WTC11 (cell line): ENCODE measurements at regions not wholly inside any gene's neighbourhood (a gene's known extent, or its start where the extent isn't known, plus 50 kb on each side); places are given as distances from the start of the nearest gene placed in this dataset.

Experiments
- CBFB ChIP-seq: sonication (generic); formaldehyde crosslinking; IDR thresholded peaks from 2 replicates; pipeline ENCODE4 v1.8.1; 2022; ENCODE audit warnings: mild to moderate bottlenecking, low read depth, missing genetic modification reagents
- CREM ChIP-seq: sonication (generic); formaldehyde crosslinking; IDR thresholded peaks from 2 replicates; pipeline ENCODE4 v1.8.1; 2022; ENCODE audit warnings: mild to moderate bottlenecking, missing genetic modification reagents, moderate library complexity
- ETV6 ChIP-seq: sonication (generic); formaldehyde crosslinking; IDR thresholded peaks from 2 replicates; pipeline ENCODE4 v1.8.1; 2022; ENCODE audit warnings: mild to moderate bottlenecking, missing genetic modification reagents
- FOXP1 ChIP-seq: sonication (generic); formaldehyde crosslinking; IDR thresholded peaks from 2 replicates; pipeline ENCODE4 v1.8.0; 2022; ENCODE audit warnings: missing genetic modification reagents, mild to moderate bottlenecking, moderate library complexity, borderline replicate concordance
- NR2C2 ChIP-seq: sonication (generic); formaldehyde crosslinking; IDR thresholded peaks from 2 replicates; pipeline ENCODE4 v1.8.0; 2022; ENCODE audit warnings: mild to moderate bottlenecking, missing genetic modification reagents
- RELA ChIP-seq: sonication (generic); formaldehyde crosslinking; IDR thresholded peaks from 2 replicates; pipeline ENCODE4 v1.8.1; 2022; ENCODE audit warnings: missing genetic modification reagents, mild to moderate bottlenecking, borderline replicate concordance
- TEAD1 ChIP-seq: sonication (generic); formaldehyde crosslinking; IDR thresholded peaks from 2 replicates; pipeline ENCODE4 v1.8.0; 2022; ENCODE audit warnings: mild to moderate bottlenecking, missing genetic modification reagents
- TP53 ChIP-seq: sonication (generic); formaldehyde crosslinking; IDR thresholded peaks from 2 replicates; pipeline ENCODE4 v1.8.1; 2023; ENCODE audit warnings: mild to moderate bottlenecking, missing genetic modification reagents
- TF ChIP-seq, protein P1 (sequence below): fragments of 200-600 bp; IDR thresholded peaks from 2 replicates; pipeline ENCODE4 v1.8.0; 2022; ENCODE audit warnings: antibody characterized with exemption

- TF ChIP-seq, protein P1, sequence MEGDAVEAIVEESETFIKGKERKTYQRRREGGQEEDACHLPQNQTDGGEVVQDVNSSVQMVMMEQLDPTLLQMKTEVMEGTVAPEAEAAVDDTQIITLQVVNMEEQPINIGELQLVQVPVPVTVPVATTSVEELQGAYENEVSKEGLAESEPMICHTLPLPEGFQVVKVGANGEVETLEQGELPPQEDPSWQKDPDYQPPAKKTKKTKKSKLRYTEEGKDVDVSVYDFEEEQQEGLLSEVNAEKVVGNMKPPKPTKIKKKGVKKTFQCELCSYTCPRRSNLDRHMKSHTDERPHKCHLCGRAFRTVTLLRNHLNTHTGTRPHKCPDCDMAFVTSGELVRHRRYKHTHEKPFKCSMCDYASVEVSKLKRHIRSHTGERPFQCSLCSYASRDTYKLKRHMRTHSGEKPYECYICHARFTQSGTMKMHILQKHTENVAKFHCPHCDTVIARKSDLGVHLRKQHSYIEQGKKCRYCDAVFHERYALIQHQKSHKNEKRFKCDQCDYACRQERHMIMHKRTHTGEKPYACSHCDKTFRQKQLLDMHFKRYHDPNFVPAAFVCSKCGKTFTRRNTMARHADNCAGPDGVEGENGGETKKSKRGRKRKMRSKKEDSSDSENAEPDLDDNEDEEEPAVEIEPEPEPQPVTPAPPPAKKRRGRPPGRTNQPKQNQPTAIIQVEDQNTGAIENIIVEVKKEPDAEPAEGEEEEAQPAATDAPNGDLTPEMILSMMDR, result no peak
- TF ChIP-seq RELA (CRISPR knock-in tag) (no peak), FOXP1 (CRISPR knock-in tag) (no peak), TP53 (CRISPR knock-in tag) (no peak), TEAD1 (no peak), CREM (CRISPR knock-in tag) (no peak), ETV6 (CRISPR knock-in tag) (no peak), NR2C2 (CRISPR knock-in tag) (no peak), CBFB (CRISPR knock-in tag) (no peak)
Observed at GRCh38 chr4:177108708-177109107, 201.0 kb upstream of the NEIL3 start.
